ENCODE measurements at regions not wholly inside any gene's neighbourhood (a gene's known extent, or its start where the extent isn't known, plus 50 kb on each side); places are given as distances from the start of the nearest gene placed in this dataset.
"Not testable (repeated sequence)": the region's sequence is repeated elsewhere in the genome, so short reads cannot be mapped to it uniquely, and the experiment has no call there.

GRCh38 chr5:104914536-104915070 is 1352.0 kb upstream of the NUDT12 start:
- no peak for DNase-seq

- DNase-seq: no peak
Measured at GRCh38 chr5:104913841-104914281, 1351.3 kb upstream of the NUDT12 start.

DNA sequence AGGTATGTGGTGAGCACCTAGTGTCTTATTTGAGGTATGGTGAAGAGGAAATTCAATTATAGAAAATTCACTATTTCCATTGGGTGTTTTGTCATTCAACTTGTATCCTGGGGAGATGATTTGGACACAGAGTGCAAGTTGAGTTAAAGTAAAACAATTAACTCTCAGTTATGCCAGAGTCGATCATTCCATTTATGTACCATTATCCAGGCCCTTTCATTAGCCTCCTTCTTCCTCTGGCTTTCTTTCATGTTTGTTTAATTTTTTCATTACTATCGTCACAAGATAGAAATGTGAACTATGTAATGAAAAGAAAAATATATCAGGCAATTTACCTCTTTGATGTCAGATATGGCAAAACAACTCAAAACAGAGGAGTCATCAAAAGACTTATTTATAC is 1347.2 kb upstream of the NUDT12 start:
- DNase-seq: no peak

DNA sequence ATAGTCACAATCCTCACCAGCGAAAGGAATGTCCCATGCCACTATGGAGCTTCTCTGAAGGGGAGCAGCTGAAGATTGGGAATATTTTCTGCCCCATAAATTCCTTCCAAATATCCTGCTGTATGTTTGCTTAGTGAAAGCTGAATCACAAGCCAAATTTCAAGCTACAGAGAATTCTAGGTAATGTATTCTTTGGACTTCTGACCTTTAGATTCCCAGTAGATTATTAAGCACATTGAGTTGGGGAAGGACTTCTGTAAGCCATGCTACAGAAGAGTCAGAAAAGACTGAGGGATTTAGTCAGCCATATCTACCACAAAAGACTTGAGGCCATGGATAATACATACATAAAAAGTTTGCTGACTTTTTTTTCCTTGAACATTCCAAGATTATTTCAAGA is 1342.0 kb upstream of the NUDT12 start:
- DNase-seq: no peak

DNA sequence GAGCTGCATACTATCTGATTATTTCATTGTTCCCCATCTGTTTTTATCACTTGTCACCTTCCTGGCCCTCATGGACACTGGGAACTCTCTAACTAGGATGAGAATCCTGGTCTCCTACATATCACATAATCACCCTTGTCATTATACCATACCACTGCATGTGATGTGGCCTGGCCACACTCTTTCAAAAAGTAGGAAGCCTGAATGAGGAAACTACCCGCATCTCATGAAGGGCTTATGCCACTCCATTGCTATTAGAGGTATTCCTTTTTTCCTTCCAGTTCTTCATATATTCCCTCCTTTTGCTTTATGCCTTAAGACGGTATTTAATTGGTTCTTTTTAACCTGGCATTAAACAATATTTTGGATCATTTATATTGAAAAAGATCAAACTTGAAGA is 1341.4 kb upstream of the NUDT12 start:
- no peak for DNase-seq

DNA sequence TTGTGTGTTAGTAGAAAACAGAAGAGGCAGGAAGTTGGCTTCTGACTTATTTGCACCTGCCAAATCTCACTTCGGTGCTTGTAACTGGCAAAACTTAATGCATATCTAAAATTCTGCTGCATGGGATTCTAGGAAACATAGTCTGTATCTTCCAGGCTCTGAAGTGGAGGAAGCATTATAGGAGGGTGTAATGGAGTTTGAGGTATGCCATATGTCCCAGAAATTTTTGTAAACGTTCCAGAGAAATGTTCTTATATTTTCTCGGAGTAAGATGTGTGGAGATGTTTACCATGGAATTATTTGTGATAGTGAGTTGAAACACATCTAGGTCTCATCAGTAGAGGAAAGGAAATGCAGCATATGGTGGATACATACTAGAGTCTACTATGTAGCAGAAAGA is 1329.0 kb upstream of the NUDT12 start:
- DNase-seq: no peak

GRCh38 chr5:104890767-104891166 is 1328.2 kb upstream of the NUDT12 start:
- no peak for DNase-seq

GRCh38 chr5:104859437-104859836 is 1296.8 kb upstream of the NUDT12 start:
- no peak for DNase-seq

DNA sequence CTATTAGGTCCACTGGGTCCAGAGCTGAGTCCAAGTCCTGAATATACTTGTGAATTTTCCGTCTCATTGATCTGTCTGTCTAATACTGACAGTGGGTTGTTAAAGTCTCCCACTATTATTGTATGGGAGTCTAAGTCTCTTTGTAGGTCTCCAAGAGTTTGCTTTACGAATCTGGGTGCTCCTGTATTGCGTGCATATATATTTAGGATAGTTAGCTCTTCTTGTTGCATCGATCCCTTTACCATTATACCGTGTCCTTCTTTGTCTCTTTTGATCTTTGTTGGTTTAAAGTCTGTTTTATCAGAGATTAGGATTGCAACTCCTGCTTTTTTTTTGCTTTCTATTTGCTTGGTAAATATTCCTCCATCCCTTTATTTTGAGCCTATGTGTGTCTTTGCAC is 1289.5 kb upstream of the NUDT12 start:
- not testable (repeated sequence) for DNase-seq

DNA sequence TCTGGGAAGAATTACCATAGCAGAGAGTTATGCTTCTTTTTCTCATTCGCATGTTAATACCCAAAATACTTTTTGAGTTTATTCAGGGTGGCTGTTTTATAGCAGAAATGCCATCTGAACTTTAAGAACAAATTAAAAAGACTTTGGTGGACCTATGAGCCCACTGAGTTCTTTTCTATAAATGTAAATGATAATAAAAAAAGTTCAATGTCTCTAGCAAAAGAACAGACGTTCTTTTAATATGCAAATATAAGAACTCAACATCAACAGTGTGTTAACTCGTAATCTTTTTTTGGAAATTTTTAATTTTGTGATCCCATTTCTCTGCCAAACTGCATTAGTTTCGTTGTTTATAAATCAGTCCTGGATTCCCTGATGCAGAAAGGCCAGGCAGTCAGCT is 1283.0 kb upstream of the NUDT12 start:
- DNase-seq: no peak

GRCh38 chr5:104843822-104844221 is 1281.2 kb upstream of the NUDT12 start:
- DNase-seq: no peak

DNA sequence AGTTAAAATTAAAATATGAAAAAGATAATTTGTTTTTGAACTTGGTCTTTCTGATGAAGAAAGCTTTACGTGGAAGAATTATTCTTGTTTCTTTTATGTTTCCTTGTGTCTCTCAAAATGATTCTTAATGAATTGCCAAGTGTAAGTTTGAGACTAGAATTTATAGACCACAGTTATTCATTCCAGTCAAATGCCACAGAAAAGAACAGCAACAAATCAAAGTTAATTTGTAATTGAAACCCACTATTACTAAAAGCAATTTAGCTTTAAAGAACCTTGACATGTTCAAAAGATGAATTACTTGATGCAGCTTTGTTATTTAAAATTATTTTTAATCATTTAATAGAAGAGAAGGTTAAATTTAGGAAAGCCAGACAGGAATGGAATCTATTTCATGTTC is 1277.7 kb upstream of the NUDT12 start:
- DNase-seq: no peak

DNA sequence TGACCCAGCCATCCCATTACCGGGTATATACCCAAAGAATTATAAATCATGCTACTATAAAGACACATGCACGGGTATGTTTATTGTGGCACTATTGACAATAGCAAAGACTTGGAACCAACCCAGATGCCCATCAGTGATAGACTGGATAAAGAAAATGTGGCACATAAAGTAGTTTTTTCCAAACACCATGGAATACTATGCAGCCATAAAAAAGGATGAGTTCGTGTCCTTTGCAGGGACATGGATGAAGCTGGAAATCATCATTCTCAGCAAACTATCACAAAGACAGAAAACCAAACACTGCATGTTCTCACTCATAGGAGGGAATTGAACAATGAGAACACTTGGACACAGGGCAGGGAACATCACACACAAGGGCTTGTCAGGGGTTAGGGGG is 1268.9 kb upstream of the NUDT12 start:
- not testable (repeated sequence) for DNase-seq

GRCh38 chr5:104821606-104822005 is 1259.0 kb upstream of the NUDT12 start:
- no peak for DNase-seq

DNA sequence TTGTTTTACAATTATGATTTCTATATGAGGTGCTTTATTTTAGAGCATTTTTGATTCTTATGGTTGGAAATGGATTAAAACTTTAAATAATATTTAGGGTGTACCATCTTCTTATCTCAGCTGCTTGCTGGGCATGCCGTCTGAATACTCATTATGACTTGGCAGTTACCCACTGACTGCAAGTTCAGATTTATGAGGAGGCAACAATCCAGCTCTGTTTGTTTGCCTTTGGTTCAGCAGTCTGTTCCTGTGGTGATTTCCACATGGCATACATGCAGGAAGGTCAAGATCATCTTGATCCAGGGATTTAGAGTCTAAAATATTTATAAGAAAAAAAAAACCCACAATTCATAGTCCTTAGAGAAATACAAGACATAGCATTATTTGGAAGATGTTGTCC is 1254.5 kb upstream of the NUDT12 start:
- no peak for DNase-seq

- no peak for DNase-seq
Measured at GRCh38 chr5:104815212-104815611, 1252.6 kb upstream of the NUDT12 start.

DNA sequence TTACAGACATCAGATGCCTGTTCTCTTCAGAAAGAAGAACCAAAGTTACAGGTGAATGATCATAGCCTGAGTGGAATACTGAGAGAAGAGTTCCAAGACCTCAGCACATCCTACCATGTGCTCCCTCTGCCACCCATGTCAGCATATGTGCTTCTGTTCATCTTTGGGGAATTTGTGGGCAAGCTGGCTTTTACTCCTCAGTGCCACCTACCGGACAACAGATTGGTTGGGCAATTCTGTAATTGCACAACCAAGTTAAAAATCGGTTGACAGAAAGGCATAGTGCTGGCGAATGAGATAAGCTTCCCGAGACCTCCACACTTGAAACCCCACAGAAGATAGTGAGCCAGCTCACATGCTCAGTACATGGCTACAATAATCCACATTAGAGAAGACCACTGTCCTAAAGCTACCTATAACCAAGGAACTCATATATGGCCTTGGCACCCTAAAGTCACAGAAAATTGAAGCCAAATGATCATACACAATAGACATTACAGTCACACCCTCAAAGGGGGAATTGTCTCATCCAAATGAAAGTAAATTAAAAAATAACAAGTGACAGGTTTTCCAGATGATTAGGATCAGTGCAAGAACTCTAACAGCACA is 1238.0 kb upstream of the NUDT12 start:
- DNase-seq: no peak

GRCh38 chr5:104793755-104794080 is 1231.1 kb upstream of the NUDT12 start:
- DNase-seq: no peak

GRCh38 chr5:104793031-104793754 is 1230.6 kb upstream of the NUDT12 start:
- no peak for DNase-seq

- no peak for DNase-seq
Measured at GRCh38 chr5:104789366-104789765, 1226.8 kb upstream of the NUDT12 start.

GRCh38 chr5:104785097-104785496 is 1222.5 kb upstream of the NUDT12 start:
- DNase-seq: no peak

- DNase-seq: no peak
Measured at GRCh38 chr5:104774372-104774771, 1211.8 kb upstream of the NUDT12 start.

- no peak for DNase-seq
Measured at GRCh38 chr5:104764197-104764596, 1201.6 kb upstream of the NUDT12 start.

DNA sequence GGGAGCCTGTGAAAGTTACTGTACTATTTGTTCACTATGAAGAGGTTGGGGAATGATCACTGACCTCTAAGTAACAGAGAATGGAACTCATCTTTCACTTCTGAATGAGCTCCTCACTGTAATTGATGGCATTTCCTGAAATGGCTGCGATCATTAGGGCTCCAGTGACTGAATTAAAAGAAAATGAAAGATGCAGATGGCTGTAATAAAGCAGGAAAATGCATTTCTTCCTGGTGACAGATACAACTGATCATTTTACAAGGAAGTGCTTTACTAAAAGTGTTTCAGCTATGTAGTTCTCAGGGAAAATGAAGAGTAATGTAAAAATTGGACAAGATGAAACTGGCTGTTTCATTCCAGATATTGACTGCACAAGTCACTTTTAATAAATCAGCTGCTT is 1200.6 kb upstream of the NUDT12 start:
- no peak for DNase-seq

- no peak for DNase-seq
Measured at GRCh38 chr5:104757915-104758314, 1195.3 kb upstream of the NUDT12 start.

Measured in stimulated activated CD4-positive, alpha-beta T cell treated with anti-CD3 and anti-CD28 coated beads, Interleukin-2, amount 100 ng/mL, for 24 hours (primary cell).